Ishikawa (cell line): ENCODE measurements at regions not wholly inside any gene's neighbourhood (a gene's known extent, or its start where the extent isn't known, plus 50 kb on each side); places are given as distances from the start of the nearest gene placed in this dataset.

Experiments used
- CEBPB ChIP-seq: IDR thresholded peaks from 2 replicates; pipeline ENCODE4 v1.6.1; 2012
- CREB1 ChIP-seq: IDR thresholded peaks from 2 replicates; pipeline ENCODE4 v1.6.1; 2012; ENCODE audit warnings: low read depth
- EGR1 ChIP-seq: IDR thresholded peaks from 2 replicates; pipeline ENCODE4 v1.6.1; 2012
- EP300 ChIP-seq: IDR thresholded peaks from 2 replicates; pipeline ENCODE4 v1.6.1; 2012; ENCODE audit warnings: borderline replicate concordance
- FOXM1 ChIP-seq: IDR thresholded peaks from 2 replicates; pipeline ENCODE4 v1.6.1; 2012; ENCODE audit warnings: low read depth, borderline replicate concordance
- MAX ChIP-seq: IDR thresholded peaks from 2 replicates; pipeline ENCODE4 v1.6.1; 2012
- TAF1 ChIP-seq: IDR thresholded peaks from 2 replicates; pipeline ENCODE4 v1.6.1; 2012; ENCODE audit warnings: low read depth, mild to moderate bottlenecking
- TCF12 ChIP-seq: IDR thresholded peaks from 2 replicates; pipeline ENCODE4 v1.6.1; 2012; ENCODE audit warnings: low read depth
- TEAD4 ChIP-seq: IDR thresholded peaks from 2 replicates; pipeline ENCODE4 v1.6.1; 2012
- USF1 ChIP-seq: IDR thresholded peaks from 2 replicates; pipeline ENCODE4 v1.6.1; 2012
- YY1 ChIP-seq: IDR thresholded peaks from 2 replicates; pipeline ENCODE4 v1.6.1; 2012; ENCODE audit warnings: low read depth
- ZBTB7A ChIP-seq: IDR thresholded peaks from 2 replicates; pipeline ENCODE4 v1.6.1; 2012; ENCODE audit warnings: low read depth
- TF ChIP-seq, protein P1 (sequence below): IDR thresholded peaks from 2 replicates; pipeline ENCODE4 v1.6.1; 2012; ENCODE audit warnings: low read depth, mild to moderate bottlenecking

GRCh38 chr17:34858591-34859565, 102.4 kb downstream of the CCT6B start:
- TF ChIP-seq TAF1 (no peak), EP300 (no peak), CEBPB (no peak), FOXM1 (no peak), MAX (no peak), YY1 (no peak), USF1 (no peak), TEAD4 (no peak), CREB1 (no peak), TCF12 (no peak), EGR1 (no peak), ZBTB7A (no peak)
- TF ChIP-seq, protein P1, sequence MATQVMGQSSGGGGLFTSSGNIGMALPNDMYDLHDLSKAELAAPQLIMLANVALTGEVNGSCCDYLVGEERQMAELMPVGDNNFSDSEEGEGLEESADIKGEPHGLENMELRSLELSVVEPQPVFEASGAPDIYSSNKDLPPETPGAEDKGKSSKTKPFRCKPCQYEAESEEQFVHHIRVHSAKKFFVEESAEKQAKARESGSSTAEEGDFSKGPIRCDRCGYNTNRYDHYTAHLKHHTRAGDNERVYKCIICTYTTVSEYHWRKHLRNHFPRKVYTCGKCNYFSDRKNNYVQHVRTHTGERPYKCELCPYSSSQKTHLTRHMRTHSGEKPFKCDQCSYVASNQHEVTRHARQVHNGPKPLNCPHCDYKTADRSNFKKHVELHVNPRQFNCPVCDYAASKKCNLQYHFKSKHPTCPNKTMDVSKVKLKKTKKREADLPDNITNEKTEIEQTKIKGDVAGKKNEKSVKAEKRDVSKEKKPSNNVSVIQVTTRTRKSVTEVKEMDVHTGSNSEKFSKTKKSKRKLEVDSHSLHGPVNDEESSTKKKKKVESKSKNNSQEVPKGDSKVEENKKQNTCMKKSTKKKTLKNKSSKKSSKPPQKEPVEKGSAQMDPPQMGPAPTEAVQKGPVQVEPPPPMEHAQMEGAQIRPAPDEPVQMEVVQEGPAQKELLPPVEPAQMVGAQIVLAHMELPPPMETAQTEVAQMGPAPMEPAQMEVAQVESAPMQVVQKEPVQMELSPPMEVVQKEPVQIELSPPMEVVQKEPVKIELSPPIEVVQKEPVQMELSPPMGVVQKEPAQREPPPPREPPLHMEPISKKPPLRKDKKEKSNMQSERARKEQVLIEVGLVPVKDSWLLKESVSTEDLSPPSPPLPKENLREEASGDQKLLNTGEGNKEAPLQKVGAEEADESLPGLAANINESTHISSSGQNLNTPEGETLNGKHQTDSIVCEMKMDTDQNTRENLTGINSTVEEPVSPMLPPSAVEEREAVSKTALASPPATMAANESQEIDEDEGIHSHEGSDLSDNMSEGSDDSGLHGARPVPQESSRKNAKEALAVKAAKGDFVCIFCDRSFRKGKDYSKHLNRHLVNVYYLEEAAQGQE, result no peak
